T-helper 2 cell (primary cell): ENCODE measurements at regions not wholly inside any gene's neighbourhood (a gene's known extent, or its start where the extent isn't known, plus 50 kb on each side); places are given as distances from the start of the nearest gene placed in this dataset.
"Not testable (repeated sequence)": the region's sequence is repeated elsewhere in the genome, so short reads cannot be mapped to it uniquely, and the experiment has no call there.

ENCODE experiments used
- DNase-seq, 5 experiments: peaks; one replicate each; pipeline versions ENCODE4 v3.0.0 to v3.0.0-alpha.2; 2012 to 2022

- no peak for DNase-seq
These were observed 652.5 kb downstream of the GABRG1 start for GRCh38 chr4:45471335-45471734.

DNA sequence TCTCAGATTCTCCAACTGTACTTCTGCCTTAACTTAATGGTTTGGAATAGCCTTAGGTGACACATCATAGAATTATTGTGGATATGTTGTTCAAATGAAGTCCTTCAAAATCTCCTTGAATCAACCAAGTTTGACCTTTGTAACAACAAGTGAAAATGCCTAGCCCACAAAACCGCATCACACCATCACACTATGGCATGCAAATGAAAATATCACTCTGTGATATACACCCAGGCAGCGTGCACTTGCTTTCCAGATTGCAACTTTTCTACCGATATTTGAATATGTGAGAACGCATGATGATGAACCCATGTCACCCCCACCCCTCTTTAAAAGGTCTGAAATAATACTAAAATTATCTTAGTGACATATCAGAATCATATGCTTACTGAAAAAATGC lies 656.7 kb downstream of the GABRG1 start:
- no peak for DNase-seq

DNA sequence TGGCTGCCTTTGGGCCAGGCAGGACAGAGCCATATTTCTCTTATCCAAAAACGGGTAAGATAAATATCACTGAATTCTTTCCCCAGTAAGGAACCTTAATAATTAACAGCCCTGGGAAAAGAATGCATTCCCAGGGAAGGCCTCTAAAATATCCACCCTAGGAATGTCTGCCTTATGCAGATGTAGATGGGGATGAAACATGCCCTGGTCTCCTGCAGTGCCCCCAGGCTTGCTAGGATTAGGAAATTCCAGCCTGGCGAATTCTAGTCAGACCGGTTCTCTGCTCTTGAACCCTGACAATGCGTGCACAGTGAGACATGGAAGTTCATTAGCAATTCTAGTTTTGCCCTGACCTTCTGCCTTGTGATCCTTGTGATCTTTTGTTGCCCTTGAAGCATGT lies 663.7 kb downstream of the GABRG1 start:
- DNase-seq, result not testable (repeated sequence)

DNA sequence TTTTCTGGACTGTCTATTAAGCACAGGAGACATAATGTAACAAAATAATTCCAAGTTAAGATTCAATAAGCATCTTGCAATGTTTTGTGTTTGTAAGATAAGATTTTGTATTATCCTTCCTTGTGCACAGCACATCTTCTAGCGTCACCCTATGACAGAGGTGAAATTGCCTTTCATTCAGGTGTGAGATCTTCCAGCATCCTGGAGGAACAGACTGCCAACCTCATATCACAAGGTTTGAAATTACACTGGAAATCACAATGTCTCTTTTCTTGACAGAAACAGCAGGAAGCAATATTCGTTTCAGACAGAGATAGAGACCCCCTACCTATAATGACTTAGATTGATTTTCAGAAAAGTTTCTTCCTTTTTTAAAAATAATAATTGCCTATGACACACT lies 668.6 kb downstream of the GABRG1 start:
- no peak for DNase-seq

DNA sequence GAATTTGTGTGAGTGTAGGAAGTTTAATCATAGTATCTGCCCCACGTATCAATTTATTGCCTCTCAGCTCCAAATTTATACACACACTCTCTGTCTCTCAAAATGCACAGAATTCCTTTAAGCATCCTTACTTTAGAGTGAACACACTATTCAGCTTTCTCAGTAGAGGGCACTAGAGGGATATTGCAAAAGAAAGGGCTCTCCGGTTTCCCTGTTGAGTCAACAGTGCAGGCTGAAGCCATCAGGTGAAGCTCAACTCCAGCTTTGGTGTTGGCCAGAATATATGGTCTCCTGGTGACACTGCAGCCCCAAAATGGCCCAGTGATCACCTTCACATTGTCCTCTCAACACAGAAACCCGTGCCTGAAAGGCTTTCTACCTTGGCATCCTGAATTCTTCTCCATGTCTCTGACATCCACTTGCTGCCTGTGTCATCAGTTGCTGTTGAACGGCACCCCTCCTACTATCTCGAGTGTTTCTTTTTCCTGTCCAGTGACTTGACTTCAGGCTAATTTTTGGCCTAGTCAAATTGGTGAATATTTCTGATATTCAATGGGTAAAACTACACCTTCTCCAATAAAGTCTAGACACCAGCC lies 670.5 kb downstream of the GABRG1 start:
- peak in 1 of 5 experiments; percentile 2 for DNase-seq

DNA sequence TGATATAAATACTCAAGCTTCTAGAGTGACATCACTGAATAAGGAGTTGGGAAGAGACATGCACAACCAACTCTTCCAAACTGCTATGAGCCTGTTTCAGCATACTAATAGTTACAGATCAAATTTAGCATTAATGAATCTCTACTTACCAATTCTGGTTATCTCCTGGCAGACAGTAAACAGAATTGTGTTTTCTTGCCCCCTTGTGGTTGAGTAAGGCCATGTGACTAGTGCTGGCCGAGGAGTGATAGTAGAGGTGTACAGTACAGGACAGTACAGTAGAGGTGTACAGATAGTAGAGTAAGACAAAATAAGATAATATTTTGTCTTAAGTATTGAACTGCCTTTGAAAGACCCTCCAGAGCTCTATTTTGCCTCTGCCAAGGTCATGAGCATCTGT lies 681.4 kb downstream of the GABRG1 start:
- DNase-seq, result no peak

DNA sequence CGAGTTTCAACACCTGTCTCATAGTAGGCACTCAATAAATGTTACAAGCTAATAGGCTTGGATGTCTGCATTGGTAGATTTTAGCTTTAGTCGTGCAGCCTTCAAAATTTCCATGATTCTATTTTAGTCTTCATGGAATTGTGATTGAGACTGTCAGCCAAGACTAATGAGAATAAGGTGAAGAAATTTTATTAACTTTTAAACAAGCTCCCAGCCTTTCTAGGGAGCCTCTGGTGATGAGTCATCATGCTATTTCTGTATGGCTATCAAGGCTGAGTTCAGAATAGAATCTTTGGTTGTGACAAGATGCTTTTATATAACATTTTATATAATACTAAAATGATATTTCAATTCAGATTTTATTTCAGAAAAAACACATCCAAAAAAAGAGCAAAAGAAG lies 685.8 kb downstream of the GABRG1 start:
- no peak for DNase-seq

GRCh38 chr4:45437381-45437780 lies 686.5 kb downstream of the GABRG1 start:
- DNase-seq, result no peak

GRCh38 chr4:45425135-45425534 lies 698.7 kb downstream of the GABRG1 start:
- DNase-seq, result no peak

DNA sequence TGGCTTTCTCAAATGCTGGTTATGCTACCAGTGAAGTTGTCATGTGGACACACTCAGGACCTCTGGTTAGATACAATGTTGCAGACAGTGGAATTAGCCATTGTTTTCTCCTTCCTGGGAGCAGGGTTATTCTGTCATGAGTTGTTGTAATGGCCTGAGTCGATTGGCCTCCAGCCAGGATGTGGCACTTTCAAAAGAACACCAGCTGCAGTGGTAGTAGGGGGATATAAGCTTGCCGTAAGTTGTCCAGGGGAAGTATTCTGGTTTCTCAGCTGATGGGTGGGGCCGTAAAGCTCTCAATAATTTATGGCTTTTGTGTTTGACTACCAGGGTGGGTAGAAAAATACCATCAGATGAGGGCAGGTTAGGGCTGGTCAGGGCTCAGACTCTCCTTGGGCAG lies 697.5 kb upstream of the GNPDA2 start:
- no peak for DNase-seq

GRCh38 chr4:45420091-45420674 lies 693.8 kb upstream of the GNPDA2 start:
- DNase-seq, result not testable (repeated sequence)

- no peak for DNase-seq
These were observed 684.4 kb upstream of the GNPDA2 start for GRCh38 chr4:45410701-45411210.

- DNase-seq, result no peak
These were observed 683.2 kb upstream of the GNPDA2 start for GRCh38 chr4:45409536-45409935.

DNA sequence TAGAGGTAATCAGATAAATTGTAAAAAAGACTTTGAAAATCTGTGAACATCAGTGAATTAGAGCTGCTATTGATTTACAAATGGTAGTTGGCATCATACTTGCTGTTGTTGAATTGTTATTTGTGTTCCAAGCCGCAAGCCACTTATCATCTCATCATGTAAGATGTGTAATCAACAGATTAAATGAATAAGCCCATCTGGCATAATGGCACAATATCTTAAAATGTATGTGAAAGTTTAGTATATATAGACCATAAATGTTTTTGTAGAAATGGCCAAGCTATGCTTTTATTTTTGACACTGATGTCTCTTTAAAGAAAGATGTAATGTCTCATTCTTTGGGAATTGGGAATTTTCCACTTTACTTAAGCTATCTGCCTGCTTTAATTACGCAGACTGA lies 682.6 kb upstream of the GNPDA2 start:
- no peak for DNase-seq

DNA sequence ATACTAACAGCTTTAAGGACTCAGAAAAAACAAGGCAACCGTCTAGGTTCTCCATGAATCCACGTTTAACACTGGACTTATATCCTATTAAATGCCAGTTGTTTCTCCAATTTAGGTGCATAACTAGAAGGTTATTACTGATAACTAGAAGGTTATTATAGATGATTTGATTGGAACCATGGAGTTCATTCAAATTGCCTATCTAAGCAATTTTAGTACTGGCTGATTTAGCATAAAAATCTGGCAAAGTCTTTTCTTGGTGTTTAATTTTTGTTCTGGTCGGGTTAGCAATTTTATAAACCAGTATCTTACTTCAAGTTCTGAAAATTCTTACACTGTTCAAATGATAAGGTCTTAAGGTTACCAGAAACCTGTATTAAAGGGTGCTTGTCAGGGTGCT lies 672.8 kb upstream of the GNPDA2 start:
- DNase-seq, result no peak

- no peak for DNase-seq
These were observed 659.0 kb upstream of the GNPDA2 start for GRCh38 chr4:45385306-45385705.

DNA sequence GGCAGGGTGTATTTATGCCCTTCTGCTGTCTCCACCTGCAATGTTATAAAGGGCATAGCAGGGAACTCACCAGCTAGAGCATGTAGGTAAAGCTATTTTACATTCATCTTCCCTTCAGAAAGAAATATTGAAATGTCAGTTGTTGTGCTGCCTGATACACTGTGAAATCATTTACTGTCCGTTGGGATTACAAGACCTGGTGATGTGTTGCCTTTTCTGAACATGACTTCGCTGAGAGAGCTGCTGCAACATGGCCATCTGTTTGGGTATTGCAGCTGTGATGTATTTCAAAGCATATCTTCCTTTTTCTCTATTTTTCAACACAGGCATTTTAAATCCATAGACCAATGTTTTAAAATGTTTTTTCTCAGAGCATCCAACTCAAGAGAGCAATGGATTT lies 644.1 kb upstream of the GNPDA2 start:
- no peak for DNase-seq

- DNase-seq, result no peak
These were observed 642.5 kb upstream of the GNPDA2 start for GRCh38 chr4:45368832-45369231.

DNA sequence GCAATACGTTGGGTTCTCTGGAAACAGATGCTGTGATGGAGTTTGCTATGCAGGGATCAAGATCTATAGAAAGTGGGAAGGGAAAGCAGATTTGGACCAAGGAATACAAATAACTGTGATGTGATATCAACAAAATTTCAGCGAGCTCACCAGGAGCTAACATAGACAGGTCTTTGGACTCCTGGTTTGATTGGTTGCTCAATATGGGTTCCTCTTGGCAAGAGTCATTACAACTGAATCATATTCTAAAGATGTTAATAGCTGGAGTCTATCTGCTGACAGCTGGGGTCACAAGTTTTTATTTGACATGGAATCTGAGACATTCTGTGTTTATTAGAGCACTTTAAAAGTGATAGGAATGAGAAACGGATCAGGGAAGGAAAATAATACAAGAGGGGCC lies 637.6 kb upstream of the GNPDA2 start:
- DNase-seq, result no peak

- DNase-seq, result no peak
These were observed 632.5 kb upstream of the GNPDA2 start for GRCh38 chr4:45358573-45359506.

DNA sequence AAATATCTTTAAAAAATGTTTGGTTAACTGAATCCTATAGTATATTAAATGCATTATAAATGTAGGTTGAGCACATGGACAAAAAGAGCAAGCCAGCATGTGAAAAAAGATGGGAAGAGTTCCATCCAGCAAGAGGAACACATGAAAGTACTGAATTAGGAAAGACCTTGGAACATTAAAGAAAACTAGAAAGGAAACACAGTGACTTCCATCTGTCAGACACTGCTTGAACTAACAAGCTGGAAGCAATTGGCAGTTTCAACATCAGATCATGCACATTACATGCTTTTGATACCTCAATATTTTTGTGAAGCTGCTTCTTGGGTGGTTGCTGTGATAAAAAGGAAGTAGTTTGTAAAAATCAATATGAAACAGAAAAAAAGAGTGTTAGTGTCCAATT lies 626.8 kb upstream of the GNPDA2 start:
- no peak for DNase-seq

- no peak for DNase-seq
These were observed 624.1 kb upstream of the GNPDA2 start for GRCh38 chr4:45350438-45350837.

DNA sequence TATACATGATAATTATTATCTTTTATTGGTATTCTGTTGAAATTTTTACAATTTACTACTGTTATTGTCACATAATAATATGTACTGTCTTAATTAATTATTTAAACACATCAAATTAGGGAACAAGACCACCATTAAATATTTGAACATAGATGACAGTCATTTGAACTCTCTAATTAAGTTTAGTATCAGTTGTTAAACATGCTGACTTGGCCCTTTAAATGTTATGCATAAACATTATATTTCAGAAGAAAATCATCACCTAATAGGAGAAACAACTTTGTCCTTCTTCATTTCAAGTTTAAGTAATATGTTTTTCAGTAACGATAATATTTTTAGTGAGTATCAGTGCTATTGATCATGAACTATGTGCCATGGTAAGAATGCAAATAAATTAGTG lies 623.5 kb upstream of the GNPDA2 start:
- DNase-seq, result no peak
